Calu3 (cell line): ENCODE measurements at regions not wholly inside any gene's neighbourhood (a gene's known extent, or its start where the extent isn't known, plus 50 kb on each side); places are given as distances from the start of the nearest gene placed in this dataset.

Experiments
- BruUV-seq: library from RNA; stranded (reverse); fragments of 400-500 nt; replicated peaks from 2 replicates; lab custom pipeline; 2021; lab: Mats Ljungman, UMichigan
- CTCF ChIA-PET: fragments of 300-600 bp; sonication (Branson Sonifier 250); formaldehyde crosslinking; loops from one replicate; lab custom pipeline; 2022; ENCODE audit warnings: antibody characterized with exemption; lab: Charles Lee
- DNase-seq: peaks from one replicate; pipeline ENCODE4 v3.0.0; 2022
- H3K27ac Mint-ChIP-seq: one replicate; pipeline ENCODE4 v1.8.0; 2022; ENCODE audit warnings: mixed read lengths; ENCODE audit not compliant: unreplicated experiment
- H3K27me3 Mint-ChIP-seq: one replicate; pipeline ENCODE4 v1.8.0; 2022; ENCODE audit warnings: mixed read lengths; ENCODE audit not compliant: unreplicated experiment
- H3K36me3 Mint-ChIP-seq: one replicate; pipeline ENCODE4 v1.8.0; 2022; ENCODE audit warnings: mild to moderate bottlenecking, moderate library complexity, mixed read lengths; ENCODE audit not compliant: insufficient read depth, unreplicated experiment
- H3K4me1 Mint-ChIP-seq: one replicate; pipeline ENCODE4 v1.8.0; 2022; ENCODE audit warnings: mild to moderate bottlenecking, low read depth, mixed read lengths; ENCODE audit not compliant: unreplicated experiment
- H3K4me3 Mint-ChIP-seq: one replicate; pipeline ENCODE4 v1.8.0; 2022; ENCODE audit warnings: mild to moderate bottlenecking, low read depth, moderate library complexity, mixed read lengths; ENCODE audit not compliant: unreplicated experiment
- H3K9me3 Mint-ChIP-seq: one replicate; pipeline ENCODE4 v1.8.0; 2022; ENCODE audit warnings: low read depth, mixed read lengths; ENCODE audit not compliant: unreplicated experiment
- CTCF ChIP-seq: fragments of 200-600 bp; IDR thresholded peaks from one replicate; pipeline ENCODE4 v1.8.0; 2022; ENCODE audit warnings: antibody characterized with exemption; ENCODE audit not compliant: unreplicated experiment
- intact Hi-C: fragments of 100-400 bp; cut with micrococcal nuclease; formaldehyde crosslinking; loops from one replicate; pipeline ENCODE4 v1.10.0; 2022; ENCODE audit not compliant: unreplicated experiment

- H3K27me3 Mint-ChIP-seq: no peaks in the 10 kb centered on the region
- peaks cover 3% of the 10 kb centered on the region for H3K9me3 Mint-ChIP-seq
- no peaks in the 10 kb centered on the region for H3K4me1 Mint-ChIP-seq
- CTCF ChIA-PET: no interaction called here
- intact Hi-C loops: no loop called here
- TF ChIP-seq CTCF: no peak
- no peak overlapping the region for H3K4me3 Mint-ChIP-seq
- BruUV-seq: no TSS peak
- no peak for DNase-seq
- no peaks in the 10 kb centered on the region for H3K36me3 Mint-ChIP-seq
- H3K27ac Mint-ChIP-seq: no peak overlapping the region
Observed at GRCh38 chr2:181163139-181163538, 182.7 kb downstream of the UBE2E3 start.

GRCh38 chr2:181163691-181164090, 183.3 kb downstream of the UBE2E3 start:
- H3K27me3 Mint-ChIP-seq: no peaks in the 10 kb centered on the region
- no peak overlapping the region for H3K4me3 Mint-ChIP-seq
- intact Hi-C loops: no loop called here
- H3K9me3 Mint-ChIP-seq: peaks cover 3% of the 10 kb centered on the region
- BruUV-seq: no TSS peak
- CTCF ChIA-PET: no interaction called here
- H3K4me1 Mint-ChIP-seq: no peaks in the 10 kb centered on the region
- no peak for TF ChIP-seq CTCF
- H3K36me3 Mint-ChIP-seq: no peaks in the 10 kb centered on the region
- no peak for DNase-seq
- H3K27ac Mint-ChIP-seq: no peak overlapping the region

GRCh38 chr2:181164699-181165098, 184.3 kb downstream of the UBE2E3 start:
- Mint-ChIP-seq H3K27me3 (no peaks in the 10 kb centered on the region), H3K4me1 (no peaks in the 10 kb centered on the region), H3K4me3 (no peak overlapping the region), H3K36me3 (no peaks in the 10 kb centered on the region), H3K27ac (no peak overlapping the region), H3K9me3 (peaks cover 3% of the 10 kb centered on the region)
- CTCF ChIA-PET: no interaction called here
- no TSS peak for BruUV-seq
- no peak for DNase-seq
- TF ChIP-seq CTCF: no peak
- intact Hi-C loops: no loop called here

- no peaks in the 10 kb centered on the region for H3K27me3 Mint-ChIP-seq
- TF ChIP-seq CTCF: no peak
- peaks cover 3% of the 10 kb centered on the region for H3K9me3 Mint-ChIP-seq
- BruUV-seq: no TSS peak
- no peak for DNase-seq
- no peak overlapping the region for H3K4me3 Mint-ChIP-seq
- no peaks in the 10 kb centered on the region for H3K4me1 Mint-ChIP-seq
- no peaks in the 10 kb centered on the region for H3K36me3 Mint-ChIP-seq
- CTCF ChIA-PET: no interaction called here
- intact Hi-C loops: no loop called here
- H3K27ac Mint-ChIP-seq: no peak overlapping the region
Observed at GRCh38 chr2:181165199-181165868, 184.9 kb downstream of the UBE2E3 start.
